GM10248 (cell line): ENCODE measurements at regions not wholly inside any gene's neighbourhood (a gene's known extent, or its start where the extent isn't known, plus 50 kb on each side); places are given as distances from the start of the nearest gene placed in this dataset.

Source experiments
- CTCF ChIA-PET: fragments of 300-600 bp; sonication (Branson Sonifier 250); formaldehyde crosslinking; extraction: SDS; loops from one replicate; lab custom pipeline; 2021; ENCODE audit warnings: antibody characterized with exemption; lab: Yijun Ruan, JAX
- POLR2A ChIA-PET: fragments of 350-650 bp; sonication (Branson Sonifier 250); formaldehyde crosslinking; extraction: SDS; loops from one replicate; lab custom pipeline; 2020; ENCODE audit warnings: antibody characterized with exemption; lab: Yijun Ruan, JAX
- DNase-seq: peaks from one replicate; pipeline ENCODE4 v3.0.0; 2012; ENCODE audit errors: extremely low spot score
- TF ChIP-seq, protein P1 (sequence below): IDR thresholded peaks from 2 replicates; pipeline ENCODE4 v1.5.1; 2012; ENCODE audit warnings: mild to moderate bottlenecking, low read depth; ENCODE audit errors: extremely low read depth, missing control alignments, control extremely low read depth

DNA sequence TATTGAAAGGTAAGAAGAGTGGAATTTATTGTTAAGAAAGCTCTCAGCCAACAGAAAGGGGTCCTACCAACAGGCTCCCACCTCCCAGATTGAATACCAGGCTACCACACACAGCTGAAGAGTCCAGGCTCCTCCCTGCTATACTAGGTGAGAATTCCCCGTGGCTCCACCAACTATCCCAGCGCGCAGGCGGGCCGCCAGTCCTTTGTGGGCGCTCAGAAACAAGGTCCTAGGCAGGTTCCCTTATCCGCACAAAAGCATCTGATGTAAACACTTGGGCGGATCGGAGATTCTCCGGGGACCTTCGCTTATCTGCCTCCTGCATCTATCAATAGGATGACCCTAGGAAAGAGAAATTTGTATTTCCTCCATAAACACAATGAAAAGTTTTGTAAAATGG, 423.9 kb upstream of the ADGRL4 start:
- no peak for DNase-seq
- ChIA-PET CTCF (interaction anchor here (0.8 kb wide), 1 partner anchor 10 kb away, joined by 4 read pairs; no protein-coding TSS in a partner anchor), POLR2A (no interaction called here)
- TF ChIP-seq, protein P1, sequence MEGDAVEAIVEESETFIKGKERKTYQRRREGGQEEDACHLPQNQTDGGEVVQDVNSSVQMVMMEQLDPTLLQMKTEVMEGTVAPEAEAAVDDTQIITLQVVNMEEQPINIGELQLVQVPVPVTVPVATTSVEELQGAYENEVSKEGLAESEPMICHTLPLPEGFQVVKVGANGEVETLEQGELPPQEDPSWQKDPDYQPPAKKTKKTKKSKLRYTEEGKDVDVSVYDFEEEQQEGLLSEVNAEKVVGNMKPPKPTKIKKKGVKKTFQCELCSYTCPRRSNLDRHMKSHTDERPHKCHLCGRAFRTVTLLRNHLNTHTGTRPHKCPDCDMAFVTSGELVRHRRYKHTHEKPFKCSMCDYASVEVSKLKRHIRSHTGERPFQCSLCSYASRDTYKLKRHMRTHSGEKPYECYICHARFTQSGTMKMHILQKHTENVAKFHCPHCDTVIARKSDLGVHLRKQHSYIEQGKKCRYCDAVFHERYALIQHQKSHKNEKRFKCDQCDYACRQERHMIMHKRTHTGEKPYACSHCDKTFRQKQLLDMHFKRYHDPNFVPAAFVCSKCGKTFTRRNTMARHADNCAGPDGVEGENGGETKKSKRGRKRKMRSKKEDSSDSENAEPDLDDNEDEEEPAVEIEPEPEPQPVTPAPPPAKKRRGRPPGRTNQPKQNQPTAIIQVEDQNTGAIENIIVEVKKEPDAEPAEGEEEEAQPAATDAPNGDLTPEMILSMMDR: no peak

- POLR2A ChIA-PET: no interaction called here
- no peak for DNase-seq
- CTCF ChIA-PET: interaction anchor here (0.8 to 1.2 kb wide), 3 partner anchors 9 to 695 kb away, joined by 3 read pairs; no protein-coding TSS in a partner anchor
- TF ChIP-seq, protein P1: no peak
These were observed 416.2 kb upstream of the ADGRL4 start for GRCh38 chr1:79422726-79423125.

GRCh38 chr1:79398501-79398900, 392.0 kb upstream of the ADGRL4 start:
- no peak for DNase-seq
- TF ChIP-seq, protein P1: no peak
- CTCF ChIA-PET: no interaction called here
- POLR2A ChIA-PET: no interaction called here

- CTCF ChIA-PET: no interaction called here
- POLR2A ChIA-PET: no interaction called here
- TF ChIP-seq, protein P1: no peak
- DNase-seq: no peak
These were observed 390.4 kb upstream of the ADGRL4 start for GRCh38 chr1:79396901-79397300.

GRCh38 chr1:79388694-79389361, 382.3 kb upstream of the ADGRL4 start:
- DNase-seq: no peak
- CTCF ChIA-PET: no interaction called here
- TF ChIP-seq, protein P1: no peak
- POLR2A ChIA-PET: no interaction called here

- ChIA-PET CTCF (interaction anchor here (1.2 to 1.5 kb wide), 2 partner anchors 12 to 15 kb away, joined by 3 read pairs; no protein-coding TSS in a partner anchor), POLR2A (no interaction called here)
- no peak for DNase-seq
- TF ChIP-seq, protein P1: no peak
These were observed 380.2 kb upstream of the ADGRL4 start for GRCh38 chr1:79386730-79387129.
